Ovary (tissue), 7 donors: ENCODE measurements at regions not wholly inside any gene's neighbourhood (a gene's known extent, or its start where the extent isn't known, plus 50 kb on each side); places are given as distances from the start of the nearest gene placed in this dataset.

ENCODE experiments used
- DNase-seq, 5 donors: peaks; one replicate each; pipeline ENCODE4 v3.0.0-alpha.2; 2019 to 2020
- H3K27ac ChIP-seq, 2 donors: fragments of 200-600 bp; one replicate each; pipeline versions ENCODE4 v1.5.1 to v1.8.0; 2019 to 2022
- H3K27me3 ChIP-seq: fragments of 200-600 bp; one replicate; pipeline ENCODE4 v1.8.0; 2022
- H3K36me3 ChIP-seq: fragments of 200-600 bp; sonication (generic); one replicate; pipeline ENCODE4 v1.5.1; 2019
- H3K4me1 ChIP-seq: one replicate; pipeline ENCODE4 v1.8.1; 2013; ENCODE audit warnings: mild to moderate bottlenecking, moderate library complexity; ENCODE audit not compliant: insufficient read depth
- H3K4me3 ChIP-seq: fragments of 200-600 bp; sonication (generic); one replicate; pipeline ENCODE4 v1.5.1; 2017
- H3K9me3 ChIP-seq, 2 donors: fragments of 200-600 bp in 1 of 2; sonication (generic) in 1 of 2; one replicate each; pipeline versions ENCODE4 v1.5.1 to v1.8.1; 2013 to 2019; ENCODE audit warnings: mild to moderate bottlenecking in 1 of 2, moderate library complexity in 1 of 2
- CTCF ChIP-seq, 3 donors: fragments of 450-650 bp in 2 of 3; fragments of 200-600 bp in 1 of 3; IDR thresholded peaks; one replicate each; pipeline versions ENCODE4 v1.5.1 to v1.8.0; 2016 to 2022; ENCODE audit warnings: antibody characterized with exemption in 3 of 3, mild to moderate bottlenecking in 1 of 3
- EP300 ChIP-seq: sonication (generic); formaldehyde crosslinking; IDR thresholded peaks from one replicate; pipeline ENCODE4 v1.6.1; 2017; ENCODE audit warnings: antibody characterized with exemption
- POLR2A ChIP-seq: fragments of 450-650 bp; IDR thresholded peaks from one replicate; pipeline ENCODE4 v1.6.1; 2017; ENCODE audit warnings: antibody characterized with exemption, mild to moderate bottlenecking, moderate library complexity
- WGBS, 3 donors: extraction: QIAGEN DNeasy Blood & Tissue Kit in 1 of 3; methylation state at CpG; one replicate each; pipeline versions ENCODE4 v1.1.5 to v1.1.7; 2013 to 2017; 5-methylcytosine and 5-hydroxymethylcytosine counted together
- intact Hi-C, 4 donors: fragments of 100-400 bp; cut with DNase I; formaldehyde crosslinking; loops; one replicate each; pipeline versions ENCODE4 v1.11.0 to v1.15.1; 2022 to 2023
- donor health status: DM: no; HTN: no; CAD: no; lungs with moderate emphysema.
- donor health status: DM: no; HTN: no; CAD: no.
- donor health status: Bipolar disorder and iron deficiency.
- donor health status: DM: no; HTN: no; CAD: no.
- donor health status: DM: yes; HTN: yes; CAD: no.

GRCh38 chr4:184293552-184293951, 75.9 kb upstream of the ENPP6 start:
- Histone ChIP-seq H3K4me1 (peaks cover 4% of the 10 kb centered on the region), H3K27me3 (no peaks in the 10 kb centered on the region), H3K9me3 (no peaks in the 10 kb centered on the region), H3K27ac (no peak overlapping the region), H3K4me3 (no peak overlapping the region), H3K36me3 (no peaks in the 10 kb centered on the region)
- TF ChIP-seq POLR2A (no peak), CTCF (IDR thresholded peaks at IDR 0.05) (no peak), EP300 (no peak)
- 79 to 86% (median 80%) methylated on average over 6 of the region's 6 CpGs for WGBS, 3 donors
- intact Hi-C loops: no loop called here
- DNase-seq: no peak

GRCh38 chr4:184292877-184293276, 75.2 kb upstream of the ENPP6 start:
- intact Hi-C loops: no loop called here
- 67 to 72% (median 70%) methylated on average over 3 of the region's 3 CpGs for WGBS, 3 donors
- H3K4me1 ChIP-seq: peaks cover 5% of the 10 kb centered on the region
- no peaks in the 10 kb centered on the region for H3K9me3 ChIP-seq
- H3K4me3 ChIP-seq: no peak overlapping the region
- H3K36me3 ChIP-seq: no peaks in the 10 kb centered on the region
- H3K27ac ChIP-seq: no peak overlapping the region
- H3K27me3 ChIP-seq: no peaks in the 10 kb centered on the region
- TF ChIP-seq POLR2A (no peak), CTCF (IDR thresholded peaks at IDR 0.05) (no peak), EP300 (no peak)
- no peak for DNase-seq

- DNase-seq: no peak
- TF ChIP-seq POLR2A (no peak), CTCF (IDR thresholded peaks at IDR 0.05) (no peak), EP300 (no peak)
- Histone ChIP-seq H3K36me3 (no peaks in the 10 kb centered on the region), H3K4me3 (no peak overlapping the region), H3K27ac (no peak overlapping the region), H3K4me1 (peaks cover 6% of the 10 kb centered on the region), H3K9me3 (no peaks in the 10 kb centered on the region), H3K27me3 (no peaks in the 10 kb centered on the region)
- 95 to 99% (median 97%) methylated on average over 3 of the region's 3 CpGs for WGBS, 3 donors
- intact Hi-C loops: no loop called here
Measured at GRCh38 chr4:184292465-184292867, 74.8 kb upstream of the ENPP6 start.

GRCh38 chr4:184289179-184289535, 71.5 kb upstream of the ENPP6 start:
- Histone ChIP-seq H3K4me1 (peaks cover 8% of the 10 kb centered on the region), H3K4me3 (no peak overlapping the region), H3K9me3 (no peaks in the 10 kb centered on the region), H3K27ac (peak overlapping the region in 1 of 2 donors; percentile 57), H3K36me3 (no peaks in the 10 kb centered on the region), H3K27me3 (no peaks in the 10 kb centered on the region)
- no peak for DNase-seq
- no peak for TF ChIP-seq POLR2A
- TF ChIP-seq CTCF (IDR thresholded peaks at IDR 0.05): no peak
- TF ChIP-seq EP300: no peak
- 75 to 82% (median 78%) methylated on average over 3 of the region's 3 CpGs for WGBS, 3 donors
- intact Hi-C loops: loop anchor here (5.0 to 10.0 kb wide), 6 partner anchors 56 to 358 kb away; partner anchors contain the start of genes IRF2 (in 2 of the 4), CASP3 (in 1 of the 4) and PRIMPOL (in 1 of the 4)
